ENCODE measurements at regions not wholly inside any gene's neighbourhood (a gene's known extent, or its start where the extent isn't known, plus 50 kb on each side); places are given as distances from the start of the nearest gene placed in this dataset.

DNA sequence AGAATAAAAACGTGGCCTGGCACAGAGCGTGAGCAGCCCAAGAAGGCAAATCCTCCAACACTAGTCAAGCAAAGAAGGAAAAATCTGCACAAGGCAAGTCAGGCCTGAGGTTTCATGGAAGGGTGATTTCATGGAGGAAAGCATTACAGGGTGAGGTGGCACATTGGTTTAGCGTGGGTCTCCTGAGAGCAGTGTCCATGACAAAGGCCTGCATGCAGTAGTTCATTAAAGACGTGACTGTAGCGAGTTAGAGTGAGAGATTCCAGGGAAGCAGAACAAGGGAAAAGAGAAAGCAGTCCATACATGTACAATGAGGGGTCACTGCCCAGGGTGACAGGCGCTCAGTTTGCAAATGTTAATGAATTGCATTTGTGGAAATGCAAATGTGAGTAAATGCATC is 285.0 kb upstream of the ERCC4 start:
- TF ChIP-seq HNF4G (IDR thresholded peaks at IDR 0.05; ENCODE audit: borderline replicate concordance, low read depth, low read length) (no peak), HNF4G (CRISPR knock-in tag; IDR thresholded peaks at IDR 0.05; ENCODE audit: borderline replicate concordance, low read depth) (no peak), EP300 (IDR thresholded peaks at IDR 0.05; ENCODE audit: low read depth in 2 of 2, low read length in 2 of 2) (no peak), EP300 (CRISPR knock-in tag; IDR thresholded peaks at IDR 0.05; ENCODE audit: borderline replicate concordance) (no peak), ZNF234 (CRISPR knock-in tag; conservative IDR thresholded peaks at IDR 0.05) (no peak), SYNCRIP (IDR thresholded peaks at IDR 0.05; ENCODE audit: insufficient read depth, low read depth, low read length) (no peak), ZSCAN29 (CRISPR knock-in tag; conservative IDR thresholded peaks at IDR 0.05) (no peak), CAMTA2 (CRISPR knock-in tag; IDR thresholded peaks at IDR 0.05; ENCODE audit: borderline replicate concordance) (no peak), TEAD3 (CRISPR knock-in tag; optimal IDR thresholded peaks at IDR 0.05; ENCODE audit: borderline replicate concordance) (no peak), NFRKB (IDR thresholded peaks at IDR 0.05) (no peak), HNRNPL (IDR thresholded peaks at IDR 0.05; ENCODE audit: low read depth, low read length) (no peak)
- TF ChIP-seq, protein P1, sequence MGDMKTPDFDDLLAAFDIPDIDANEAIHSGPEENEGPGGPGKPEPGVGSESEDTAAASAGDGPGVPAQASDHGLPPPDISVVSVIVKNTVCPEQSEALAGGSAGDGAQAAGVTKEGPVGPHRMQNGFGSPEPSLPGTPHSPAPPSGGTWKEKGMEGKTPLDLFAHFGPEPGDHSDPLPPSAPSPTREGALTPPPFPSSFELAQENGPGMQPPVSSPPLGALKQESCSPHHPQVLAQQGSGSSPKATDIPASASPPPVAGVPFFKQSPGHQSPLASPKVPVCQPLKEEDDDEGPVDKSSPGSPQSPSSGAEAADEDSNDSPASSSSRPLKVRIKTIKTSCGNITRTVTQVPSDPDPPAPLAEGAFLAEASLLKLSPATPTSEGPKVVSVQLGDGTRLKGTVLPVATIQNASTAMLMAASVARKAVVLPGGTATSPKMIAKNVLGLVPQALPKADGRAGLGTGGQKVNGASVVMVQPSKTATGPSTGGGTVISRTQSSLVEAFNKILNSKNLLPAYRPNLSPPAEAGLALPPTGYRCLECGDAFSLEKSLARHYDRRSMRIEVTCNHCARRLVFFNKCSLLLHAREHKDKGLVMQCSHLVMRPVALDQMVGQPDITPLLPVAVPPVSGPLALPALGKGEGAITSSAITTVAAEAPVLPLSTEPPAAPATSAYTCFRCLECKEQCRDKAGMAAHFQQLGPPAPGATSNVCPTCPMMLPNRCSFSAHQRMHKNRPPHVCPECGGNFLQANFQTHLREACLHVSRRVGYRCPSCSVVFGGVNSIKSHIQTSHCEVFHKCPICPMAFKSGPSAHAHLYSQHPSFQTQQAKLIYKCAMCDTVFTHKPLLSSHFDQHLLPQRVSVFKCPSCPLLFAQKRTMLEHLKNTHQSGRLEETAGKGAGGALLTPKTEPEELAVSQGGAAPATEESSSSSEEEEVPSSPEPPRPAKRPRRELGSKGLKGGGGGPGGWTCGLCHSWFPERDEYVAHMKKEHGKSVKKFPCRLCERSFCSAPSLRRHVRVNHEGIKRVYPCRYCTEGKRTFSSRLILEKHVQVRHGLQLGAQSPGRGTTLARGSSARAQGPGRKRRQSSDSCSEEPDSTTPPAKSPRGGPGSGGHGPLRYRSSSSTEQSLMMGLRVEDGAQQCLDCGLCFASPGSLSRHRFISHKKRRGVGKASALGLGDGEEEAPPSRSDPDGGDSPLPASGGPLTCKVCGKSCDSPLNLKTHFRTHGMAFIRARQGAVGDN (CRISPR knock-in tag; IDR thresholded peaks at IDR 0.05), result no peak
- TF ChIP-seq, protein P2, sequence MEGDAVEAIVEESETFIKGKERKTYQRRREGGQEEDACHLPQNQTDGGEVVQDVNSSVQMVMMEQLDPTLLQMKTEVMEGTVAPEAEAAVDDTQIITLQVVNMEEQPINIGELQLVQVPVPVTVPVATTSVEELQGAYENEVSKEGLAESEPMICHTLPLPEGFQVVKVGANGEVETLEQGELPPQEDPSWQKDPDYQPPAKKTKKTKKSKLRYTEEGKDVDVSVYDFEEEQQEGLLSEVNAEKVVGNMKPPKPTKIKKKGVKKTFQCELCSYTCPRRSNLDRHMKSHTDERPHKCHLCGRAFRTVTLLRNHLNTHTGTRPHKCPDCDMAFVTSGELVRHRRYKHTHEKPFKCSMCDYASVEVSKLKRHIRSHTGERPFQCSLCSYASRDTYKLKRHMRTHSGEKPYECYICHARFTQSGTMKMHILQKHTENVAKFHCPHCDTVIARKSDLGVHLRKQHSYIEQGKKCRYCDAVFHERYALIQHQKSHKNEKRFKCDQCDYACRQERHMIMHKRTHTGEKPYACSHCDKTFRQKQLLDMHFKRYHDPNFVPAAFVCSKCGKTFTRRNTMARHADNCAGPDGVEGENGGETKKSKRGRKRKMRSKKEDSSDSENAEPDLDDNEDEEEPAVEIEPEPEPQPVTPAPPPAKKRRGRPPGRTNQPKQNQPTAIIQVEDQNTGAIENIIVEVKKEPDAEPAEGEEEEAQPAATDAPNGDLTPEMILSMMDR (CRISPR knock-in tag; IDR thresholded peaks at IDR 0.05), result no peak
